ENCODE measurements at regions not wholly inside any gene's neighbourhood (a gene's known extent, or its start where the extent isn't known, plus 50 kb on each side); places are given as distances from the start of the nearest gene placed in this dataset.
"Not testable (repeated sequence)": the region's sequence is repeated elsewhere in the genome, so short reads cannot be mapped to it uniquely, and the experiment has no call there.

GRCh38 chr17:21782107-21782506 is 89.8 kb downstream of the KCNJ18 start:
- not testable (repeated sequence) for H3K4me2 ChIP-seq (ENCODE audit: insufficient read depth, low read length); ATAC-seq (ENCODE audit: insufficient read depth, low read depth); H3K4me3 ChIP-seq (ENCODE audit: low read depth in 1 of 2, low read length in 2 of 2); H2AFZ ChIP-seq (ENCODE audit: low read depth, low read length); H3K36me3 ChIP-seq (ENCODE audit: insufficient read depth, low read length); H3K4me1 ChIP-seq (ENCODE audit: insufficient read depth, low read length); DNase-seq; H3K9ac ChIP-seq (ENCODE audit: low read depth, low read length); H4K20me1 ChIP-seq (ENCODE audit: insufficient read depth, low read length); H3K27ac ChIP-seq (ENCODE audit: low read length); H3K9me3 ChIP-seq (ENCODE audit: insufficient read depth, low read length, severe bottlenecking); H3K27me3 ChIP-seq (ENCODE audit: insufficient read depth, low read length, poor library complexity); H3K79me2 ChIP-seq (ENCODE audit: insufficient read depth, low read length)

- not testable (repeated sequence) for ATAC-seq (ENCODE audit: insufficient read depth, low read depth); H3K27me3 ChIP-seq (ENCODE audit: insufficient read depth, low read length, poor library complexity); H4K20me1 ChIP-seq (ENCODE audit: insufficient read depth, low read length); H3K4me1 ChIP-seq (ENCODE audit: insufficient read depth, low read length); H2AFZ ChIP-seq (ENCODE audit: low read depth, low read length); H3K27ac ChIP-seq (ENCODE audit: low read length); H3K4me2 ChIP-seq (ENCODE audit: insufficient read depth, low read length); DNase-seq; H3K36me3 ChIP-seq (ENCODE audit: insufficient read depth, low read length); H3K79me2 ChIP-seq (ENCODE audit: insufficient read depth, low read length); H3K9ac ChIP-seq (ENCODE audit: low read depth, low read length); H3K9me3 ChIP-seq (ENCODE audit: insufficient read depth, low read length, severe bottlenecking); H3K4me3 ChIP-seq (ENCODE audit: low read depth in 1 of 2, low read length in 2 of 2)
Measured at GRCh38 chr17:21782604-21783003, 90.3 kb downstream of the KCNJ18 start.

- not testable (repeated sequence) for H3K9me3 ChIP-seq (ENCODE audit: insufficient read depth, low read length, severe bottlenecking); H3K27me3 ChIP-seq (ENCODE audit: insufficient read depth, low read length, poor library complexity); DNase-seq; H4K20me1 ChIP-seq (ENCODE audit: insufficient read depth, low read length); H3K4me1 ChIP-seq (ENCODE audit: insufficient read depth, low read length); H3K4me2 ChIP-seq (ENCODE audit: insufficient read depth, low read length); H3K36me3 ChIP-seq (ENCODE audit: insufficient read depth, low read length); H2AFZ ChIP-seq (ENCODE audit: low read depth, low read length); H3K27ac ChIP-seq (ENCODE audit: low read length); H3K4me3 ChIP-seq (ENCODE audit: low read depth in 1 of 2, low read length in 2 of 2); ATAC-seq (ENCODE audit: insufficient read depth, low read depth); H3K79me2 ChIP-seq (ENCODE audit: insufficient read depth, low read length); H3K9ac ChIP-seq (ENCODE audit: low read depth, low read length)
Measured at GRCh38 chr17:21783017-21783416, 90.7 kb downstream of the KCNJ18 start.

GRCh38 chr17:21814272-21814671 is 121.9 kb downstream of the KCNJ18 start:
- H3K9ac ChIP-seq (ENCODE audit: low read depth, low read length); H2AFZ ChIP-seq (ENCODE audit: low read depth, low read length); H3K79me2 ChIP-seq (ENCODE audit: insufficient read depth, low read length); H3K4me2 ChIP-seq (ENCODE audit: insufficient read depth, low read length); H4K20me1 ChIP-seq (ENCODE audit: insufficient read depth, low read length); H3K4me1 ChIP-seq (ENCODE audit: insufficient read depth, low read length); DNase-seq; ATAC-seq (ENCODE audit: insufficient read depth, low read depth); H3K36me3 ChIP-seq (ENCODE audit: insufficient read depth, low read length); H3K27ac ChIP-seq (ENCODE audit: low read length); H3K27me3 ChIP-seq (ENCODE audit: insufficient read depth, low read length, poor library complexity); H3K9me3 ChIP-seq (ENCODE audit: insufficient read depth, low read length, severe bottlenecking); H3K4me3 ChIP-seq (ENCODE audit: low read depth in 1 of 2, low read length in 2 of 2): not testable (repeated sequence)

- no peak for ATAC-seq (ENCODE audit: insufficient read depth, low read depth)
- no peaks in the 10 kb centered on the region for H3K4me1 ChIP-seq (ENCODE audit: insufficient read depth, low read length)
- H3K36me3 ChIP-seq (ENCODE audit: insufficient read depth, low read length): no peaks in the 10 kb centered on the region
- TF ChIP-seq CTCF (IDR thresholded peaks at IDR 0.05; ENCODE audit: borderline replicate concordance, extremely low read depth, low read length, poor library complexity, severe bottlenecking) (no peak), EZH2 (IDR thresholded peaks at IDR 0.05; ENCODE audit: borderline replicate concordance, low read depth, low read length, severe bottlenecking) (no peak)
- no peaks in the 10 kb centered on the region for H3K27me3 ChIP-seq (ENCODE audit: insufficient read depth, low read length, poor library complexity)
- H3K4me2 ChIP-seq (ENCODE audit: insufficient read depth, low read length): no peak overlapping the region
- H4K20me1 ChIP-seq (ENCODE audit: insufficient read depth, low read length): no peaks in the 10 kb centered on the region
- H3K79me2 ChIP-seq (ENCODE audit: insufficient read depth, low read length): no peaks in the 10 kb centered on the region
- DNase-seq: no peak
- no peak overlapping the region for H3K9ac ChIP-seq (ENCODE audit: low read depth, low read length)
- H3K4me3 ChIP-seq (ENCODE audit: low read depth in 1 of 2, low read length in 2 of 2): no peak overlapping the region
- H3K9me3 ChIP-seq (ENCODE audit: insufficient read depth, low read length, severe bottlenecking): no peaks in the 10 kb centered on the region
- no peak overlapping the region for H2AFZ ChIP-seq (ENCODE audit: low read depth, low read length)
- H3K27ac ChIP-seq (ENCODE audit: low read length): no peak overlapping the region
Measured at GRCh38 chr17:21814776-21815175, 122.5 kb downstream of the KCNJ18 start.

Data from DND-41 (cell line).